C4-2B (cell line): ENCODE measurements at regions not wholly inside any gene's neighbourhood (a gene's known extent, or its start where the extent isn't known, plus 50 kb on each side); places are given as distances from the start of the nearest gene placed in this dataset.

ENCODE experiments used
- ZFX ChIP-seq: fragments of 450-650 bp; IDR thresholded peaks from 2 replicates; pipeline ENCODE4 v1.6.1; 2017
- TF ChIP-seq, protein P1 (sequence below): fragments of 450-650 bp; conservative IDR thresholded peaks from 2 replicates; pipeline ENCODE4 v1.5.1; 2017; ENCODE audit warnings: mild to moderate bottlenecking

DNA sequence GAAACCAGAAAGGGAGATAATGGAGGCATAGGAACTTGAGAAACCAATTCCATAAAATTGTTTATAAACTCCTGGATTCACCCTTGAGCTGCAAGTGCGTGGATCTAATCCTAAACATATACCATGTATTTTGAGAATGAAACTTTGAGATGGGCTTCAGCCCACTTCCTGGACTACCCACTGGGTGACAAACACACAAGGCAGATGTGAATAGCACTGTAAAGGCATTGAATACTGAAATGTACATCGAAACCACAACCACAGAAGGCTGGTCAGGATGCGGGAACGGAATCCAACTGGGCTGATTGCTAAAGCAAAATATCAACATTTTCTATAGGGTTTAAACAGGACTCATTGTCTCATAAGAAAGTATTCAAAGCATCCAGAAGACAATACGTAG is 228.5 kb upstream of the ZEB2 start:
- TF ChIP-seq, protein P1, sequence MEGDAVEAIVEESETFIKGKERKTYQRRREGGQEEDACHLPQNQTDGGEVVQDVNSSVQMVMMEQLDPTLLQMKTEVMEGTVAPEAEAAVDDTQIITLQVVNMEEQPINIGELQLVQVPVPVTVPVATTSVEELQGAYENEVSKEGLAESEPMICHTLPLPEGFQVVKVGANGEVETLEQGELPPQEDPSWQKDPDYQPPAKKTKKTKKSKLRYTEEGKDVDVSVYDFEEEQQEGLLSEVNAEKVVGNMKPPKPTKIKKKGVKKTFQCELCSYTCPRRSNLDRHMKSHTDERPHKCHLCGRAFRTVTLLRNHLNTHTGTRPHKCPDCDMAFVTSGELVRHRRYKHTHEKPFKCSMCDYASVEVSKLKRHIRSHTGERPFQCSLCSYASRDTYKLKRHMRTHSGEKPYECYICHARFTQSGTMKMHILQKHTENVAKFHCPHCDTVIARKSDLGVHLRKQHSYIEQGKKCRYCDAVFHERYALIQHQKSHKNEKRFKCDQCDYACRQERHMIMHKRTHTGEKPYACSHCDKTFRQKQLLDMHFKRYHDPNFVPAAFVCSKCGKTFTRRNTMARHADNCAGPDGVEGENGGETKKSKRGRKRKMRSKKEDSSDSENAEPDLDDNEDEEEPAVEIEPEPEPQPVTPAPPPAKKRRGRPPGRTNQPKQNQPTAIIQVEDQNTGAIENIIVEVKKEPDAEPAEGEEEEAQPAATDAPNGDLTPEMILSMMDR, result no peak
- TF ChIP-seq ZFX, result no peak
